HG03378 (cell line): ENCODE measurements at regions not wholly inside any gene's neighbourhood (a gene's known extent, or its start where the extent isn't known, plus 50 kb on each side); places are given as distances from the start of the nearest gene placed in this dataset.

Source experiments
- ATAC-seq: cut with Tn5 transposase; IDR thresholded peaks from one replicate; pipeline ENCODE4 v1.9.1; 2021; ENCODE audit warnings: mild to moderate bottlenecking, moderate library complexity; ENCODE audit not compliant: unreplicated experiment

GRCh38 chr11:36876266-36876665 lies 278.2 kb upstream of the RAG2 start:
- ATAC-seq: no peak

GRCh38 chr11:36874291-36874690 lies 276.3 kb upstream of the RAG2 start:
- ATAC-seq: no peak

GRCh38 chr11:36870361-36870760 lies 272.3 kb upstream of the RAG2 start:
- no peak for ATAC-seq

- no peak for ATAC-seq
These were observed 270.3 kb upstream of the RAG2 start for GRCh38 chr11:36868380-36868779.

- ATAC-seq: no peak
These were observed 267.8 kb upstream of the RAG2 start for GRCh38 chr11:36865846-36866245.

- ATAC-seq: no peak
These were observed 256.8 kb upstream of the RAG2 start for GRCh38 chr11:36854875-36855274.

- ATAC-seq: no peak
These were observed 250.6 kb upstream of the RAG2 start for GRCh38 chr11:36848660-36849059.

- ATAC-seq: no peak
These were observed 242.3 kb upstream of the RAG2 start for GRCh38 chr11:36840378-36840777.

- no peak for ATAC-seq
These were observed 239.9 kb upstream of the RAG2 start for GRCh38 chr11:36837831-36838437.

GRCh38 chr11:36825251-36825650 lies 227.2 kb upstream of the RAG2 start:
- no peak for ATAC-seq

GRCh38 chr11:36824349-36824748 lies 226.3 kb upstream of the RAG2 start:
- no peak for ATAC-seq

GRCh38 chr11:36822829-36823228 lies 224.8 kb upstream of the RAG2 start:
- ATAC-seq: no peak

GRCh38 chr11:36818410-36818809 lies 220.4 kb upstream of the RAG2 start:
- ATAC-seq: no peak

GRCh38 chr11:36817336-36817965 lies 219.4 kb upstream of the RAG2 start:
- ATAC-seq: no peak

- no peak for ATAC-seq
These were observed 211.3 kb upstream of the RAG2 start for GRCh38 chr11:36809303-36809702.

- no peak for ATAC-seq
These were observed 209.8 kb upstream of the RAG2 start for GRCh38 chr11:36807871-36808270.

GRCh38 chr11:36803084-36803483 lies 205.0 kb upstream of the RAG2 start:
- no peak for ATAC-seq

- ATAC-seq: no peak
These were observed 195.2 kb upstream of the RAG2 start for GRCh38 chr11:36792996-36793914.

GRCh38 chr11:36791957-36792356 lies 193.9 kb upstream of the RAG2 start:
- peak; percentile 65 for ATAC-seq

- no peak for ATAC-seq
These were observed 192.5 kb upstream of the RAG2 start for GRCh38 chr11:36790526-36790925.

GRCh38 chr11:36783808-36784207 lies 185.8 kb upstream of the RAG2 start:
- no peak for ATAC-seq

GRCh38 chr11:36779791-36780190 lies 181.8 kb upstream of the RAG2 start:
- no peak for ATAC-seq
